GM12875 (cell line): ENCODE measurements at regions not wholly inside any gene's neighbourhood (a gene's known extent, or its start where the extent isn't known, plus 50 kb on each side); places are given as distances from the start of the nearest gene placed in this dataset.

Experiments used
- H3K4me3 ChIP-seq: one replicate; pipeline ENCODE4 v1.5.1; 2011; ENCODE audit warnings: low read depth, low read length, control low read depth
- TF ChIP-seq, protein P1 (sequence below): IDR thresholded peaks from 2 replicates; pipeline ENCODE4 v1.5.1; 2011; ENCODE audit warnings: low read depth, mild to moderate bottlenecking, control low read depth, inconsistent platforms, low read length, moderate library complexity, borderline replicate concordance; ENCODE audit not compliant: insufficient read depth

DNA sequence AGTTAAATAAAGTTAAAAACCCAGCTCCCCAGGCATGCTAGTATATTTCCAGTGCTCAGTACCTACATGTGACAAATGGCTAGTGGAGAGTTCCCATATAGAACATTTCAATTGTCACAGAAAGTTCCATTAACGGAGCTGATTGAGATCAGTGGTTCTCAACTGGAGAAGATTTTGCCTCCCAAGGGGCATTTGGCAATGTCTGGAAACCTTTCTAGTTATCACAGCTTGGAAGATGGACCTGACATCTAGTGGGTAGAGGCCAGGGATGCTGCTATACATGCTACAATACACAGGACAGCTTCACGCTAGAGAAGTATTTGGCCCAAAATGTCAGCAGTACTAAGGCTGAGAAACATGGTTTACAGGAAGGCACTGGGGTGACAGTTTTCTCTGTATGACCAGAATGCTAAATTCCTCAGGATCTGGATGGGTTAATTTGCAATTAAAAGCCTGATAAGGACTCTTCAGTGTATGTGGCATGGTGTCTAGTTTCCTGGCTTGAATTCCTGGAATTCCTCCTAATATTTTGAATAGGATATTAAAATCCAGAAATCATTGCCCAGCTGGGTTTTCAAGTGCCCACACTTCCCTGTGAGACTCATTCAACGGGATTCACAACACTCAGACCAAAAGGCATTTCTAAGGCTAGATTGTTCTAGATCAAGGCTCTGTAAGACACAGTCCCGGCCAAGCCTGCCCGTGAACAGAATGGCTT, 84.7 kb upstream of the SALL4 start:
- H3K4me3 ChIP-seq, result no peak overlapping the region
- TF ChIP-seq, protein P1, sequence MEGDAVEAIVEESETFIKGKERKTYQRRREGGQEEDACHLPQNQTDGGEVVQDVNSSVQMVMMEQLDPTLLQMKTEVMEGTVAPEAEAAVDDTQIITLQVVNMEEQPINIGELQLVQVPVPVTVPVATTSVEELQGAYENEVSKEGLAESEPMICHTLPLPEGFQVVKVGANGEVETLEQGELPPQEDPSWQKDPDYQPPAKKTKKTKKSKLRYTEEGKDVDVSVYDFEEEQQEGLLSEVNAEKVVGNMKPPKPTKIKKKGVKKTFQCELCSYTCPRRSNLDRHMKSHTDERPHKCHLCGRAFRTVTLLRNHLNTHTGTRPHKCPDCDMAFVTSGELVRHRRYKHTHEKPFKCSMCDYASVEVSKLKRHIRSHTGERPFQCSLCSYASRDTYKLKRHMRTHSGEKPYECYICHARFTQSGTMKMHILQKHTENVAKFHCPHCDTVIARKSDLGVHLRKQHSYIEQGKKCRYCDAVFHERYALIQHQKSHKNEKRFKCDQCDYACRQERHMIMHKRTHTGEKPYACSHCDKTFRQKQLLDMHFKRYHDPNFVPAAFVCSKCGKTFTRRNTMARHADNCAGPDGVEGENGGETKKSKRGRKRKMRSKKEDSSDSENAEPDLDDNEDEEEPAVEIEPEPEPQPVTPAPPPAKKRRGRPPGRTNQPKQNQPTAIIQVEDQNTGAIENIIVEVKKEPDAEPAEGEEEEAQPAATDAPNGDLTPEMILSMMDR, result no peak

- H3K4me3 ChIP-seq, result no peak overlapping the region
- TF ChIP-seq, protein P1, result no peak
Measured at GRCh38 chr20:51886341-51886740, 84.0 kb upstream of the SALL4 start.

- TF ChIP-seq, protein P1, result no peak
- H3K4me3 ChIP-seq, result no peak overlapping the region
Measured at GRCh38 chr20:51884561-51884960, 82.2 kb upstream of the SALL4 start.

- no peak overlapping the region for H3K4me3 ChIP-seq
- TF ChIP-seq, protein P1, result no peak
Measured at GRCh38 chr20:51880188-51880587, 77.9 kb upstream of the SALL4 start.

DNA sequence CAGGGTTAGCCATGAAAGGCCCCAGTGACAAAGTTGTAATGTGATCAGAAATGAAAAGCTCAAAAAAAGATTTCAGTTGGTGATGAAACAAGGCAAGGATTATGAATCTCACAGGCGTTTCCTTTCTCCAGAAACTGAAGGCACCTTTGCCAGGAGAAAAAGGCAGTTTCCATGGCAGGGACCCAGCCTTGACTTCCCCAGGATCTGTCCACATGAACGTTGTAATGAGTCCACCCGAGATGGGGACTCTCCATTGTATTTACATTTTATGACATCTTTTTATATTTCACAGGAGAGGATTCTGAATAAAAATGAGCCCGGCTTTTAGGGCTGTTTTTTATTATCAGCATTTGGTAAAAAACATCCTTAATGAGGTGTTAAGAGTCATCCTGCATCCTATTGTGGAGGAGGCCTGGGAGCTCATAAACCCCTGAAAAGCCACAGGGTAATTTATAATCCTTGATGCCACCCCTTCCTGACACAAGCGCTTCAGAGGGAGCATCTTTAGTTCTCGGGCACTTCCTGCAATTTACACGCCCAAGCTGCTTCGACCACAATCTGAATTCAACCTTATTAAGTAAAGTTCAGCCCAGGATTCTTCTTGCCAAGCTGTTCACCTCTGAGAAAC, 74.1 kb upstream of the SALL4 start:
- no peak overlapping the region for H3K4me3 ChIP-seq

GRCh38 chr20:51873652-51874051, 71.3 kb upstream of the SALL4 start:
- TF ChIP-seq, protein P1, result no peak
- no peak overlapping the region for H3K4me3 ChIP-seq

More for the DNA sequence above, 74.1 kb upstream of the SALL4 start:
- TF ChIP-seq, protein P1, result no peak

- no peak overlapping the region for H3K4me3 ChIP-seq
Measured at GRCh38 chr20:51871943-51872342, 69.6 kb upstream of the SALL4 start.

More at GRCh38 chr20:51871943-51872342, 69.6 kb upstream of the SALL4 start:
- TF ChIP-seq, protein P1, result no peak
